Thyroid gland (tissue), 4 donors: ENCODE measurements at regions not wholly inside any gene's neighbourhood (a gene's known extent, or its start where the extent isn't known, plus 50 kb on each side); places are given as distances from the start of the nearest gene placed in this dataset.

Experiments
- CTCF ChIP-seq, 6 experiments: fragments of 200-600 bp in 3 of 6; fragments of 450-650 bp in 3 of 6; sonication (generic) in 3 of 6; IDR thresholded peaks; one replicate each; pipeline ENCODE4 v1.5.1; 2016 to 2019; ENCODE audit warnings: antibody characterized with exemption in 6 of 6, mild to moderate bottlenecking in 2 of 6, inconsistent platforms in 1 of 6, moderate library complexity in 1 of 6
- POLR2A ChIP-seq, 2 donors: fragments of 450-650 bp; IDR thresholded peaks; one replicate each; pipeline ENCODE4 v1.6.1; 2017; ENCODE audit warnings: antibody characterized with exemption in 2 of 2, mild to moderate bottlenecking in 2 of 2, moderate library complexity in 1 of 2

GRCh38 chr2:5911718-5912117 lies 219.5 kb downstream of the SOX11 start:
- no peak for TF ChIP-seq CTCF (IDR thresholded peaks at IDR 0.05)
- TF ChIP-seq POLR2A (IDR thresholded peaks at IDR 0.05) = no peak
